Caco-2 (cell line): ENCODE measurements at regions not wholly inside any gene's neighbourhood (a gene's known extent, or its start where the extent isn't known, plus 50 kb on each side); places are given as distances from the start of the nearest gene placed in this dataset.

Experiments used
- BruUV-seq: library from RNA; stranded (reverse); fragments of 400-500 nt; replicated peaks from 2 replicates; lab custom pipeline; 2021; lab: Mats Ljungman, UMichigan
- CTCF ChIA-PET: fragments of 300-600 bp; sonication (Branson Sonifier 250); formaldehyde crosslinking; loops from one replicate; lab custom pipeline; 2022; ENCODE audit warnings: antibody characterized with exemption; lab: Charles Lee
- POLR2A ChIA-PET: fragments of 300-600 bp; sonication (Branson Sonifier 250); formaldehyde crosslinking; loops from one replicate; lab custom pipeline; 2022; ENCODE audit warnings: antibody characterized with exemption; lab: Charles Lee
- DNase-seq, 2 experiments: peaks; one replicate each; pipeline versions ENCODE4 v3.0.0 to v3.0.0-alpha.2; 2020 to 2022
- H3K27me3 ChIP-seq: replicated peaks from 2 replicates; pipeline ENCODE4 v1.6.0; 2011; ENCODE audit warnings: low read length; ENCODE audit not compliant: control insufficient read depth, insufficient read depth
- H3K36me3 ChIP-seq: 2 replicates; pipeline ENCODE4 v1.5.1; 2011; ENCODE audit warnings: low read length; ENCODE audit not compliant: control insufficient read depth, insufficient read depth
- H3K4me1 ChIP-seq: fragments of 250-450 bp; sonication (Bioruptor Pico); 2 replicates; pipeline ENCODE4 v1.5.1; 2020; ENCODE audit warnings: mild to moderate bottlenecking
- H3K4me3 ChIP-seq: 2 replicates; pipeline ENCODE4 v1.5.1; 2011; ENCODE audit warnings: low read depth, mild to moderate bottlenecking, control low read depth, low read length
- H3K9me3 ChIP-seq: fragments of 250-450 bp; sonication (Bioruptor Pico); 2 replicates; pipeline ENCODE4 v1.5.1; 2020; ENCODE audit warnings: mild to moderate bottlenecking, moderate library complexity
- H3K27ac Mint-ChIP-seq: one replicate; pipeline ENCODE4 v1.8.0; 2022; ENCODE audit warnings: mixed read lengths; ENCODE audit not compliant: unreplicated experiment
- H3K27me3 Mint-ChIP-seq: one replicate; pipeline ENCODE4 v1.8.0; 2022; ENCODE audit warnings: mixed read lengths; ENCODE audit not compliant: insufficient read depth, unreplicated experiment
- H3K36me3 Mint-ChIP-seq: one replicate; pipeline ENCODE4 v1.8.0; 2022; ENCODE audit warnings: mild to moderate bottlenecking, mixed read lengths; ENCODE audit not compliant: insufficient read depth, unreplicated experiment
- H3K4me1 Mint-ChIP-seq: one replicate; pipeline ENCODE4 v1.8.0; 2022; ENCODE audit warnings: low read depth, mixed read lengths; ENCODE audit not compliant: unreplicated experiment
- H3K4me3 Mint-ChIP-seq: one replicate; pipeline ENCODE4 v1.8.0; 2022; ENCODE audit warnings: mild to moderate bottlenecking, moderate library complexity, mixed read lengths; ENCODE audit not compliant: unreplicated experiment
- H3K9me3 Mint-ChIP-seq: one replicate; pipeline ENCODE4 v1.8.0; 2022; ENCODE audit warnings: mixed read lengths; ENCODE audit not compliant: unreplicated experiment
- CTCF ChIP-seq, 2 experiments: fragments of 200-600 bp in 1 of 2; IDR thresholded peaks; 1 replicate in 1 of 2; 2 replicates in 1 of 2; pipeline versions ENCODE4 v1.5.1 to v1.8.0; 2011 to 2022; ENCODE audit warnings: antibody characterized with exemption in 1 of 2, control low read depth in 1 of 2, inconsistent platforms in 1 of 2, low read depth in 1 of 2, low read length in 1 of 2, mild to moderate bottlenecking in 1 of 2, moderate library complexity in 1 of 2; ENCODE audit not compliant: insufficient read depth in 1 of 2, severe bottlenecking in 1 of 2, unreplicated experiment in 1 of 2
- intact Hi-C: fragments of 100-400 bp; cut with micrococcal nuclease; formaldehyde crosslinking; loops from one replicate; pipeline ENCODE4 v1.10.0; 2022; ENCODE audit not compliant: unreplicated experiment

- H3K36me3 Mint-ChIP-seq, result peaks cover 35% of the 10 kb centered on the region
- H3K4me1 Mint-ChIP-seq, result peaks cover 59% of the 10 kb centered on the region
- H3K4me3 ChIP-seq, result no peak overlapping the region
- ChIA-PET CTCF (no interaction called here), POLR2A (no interaction called here)
- no peaks in the 10 kb centered on the region for H3K9me3 Mint-ChIP-seq
- peaks cover 2% of the 10 kb centered on the region; the same call in 1 of the 2 replicates for H3K36me3 ChIP-seq
- intact Hi-C loops, result no loop called here
- no TSS peak for BruUV-seq
- no peak for DNase-seq
- H3K27me3 Mint-ChIP-seq, result no peaks in the 10 kb centered on the region
- H3K4me1 ChIP-seq, result peaks cover 67% of the 10 kb centered on the region
- no peak overlapping the region for H3K4me3 Mint-ChIP-seq
- H3K27ac Mint-ChIP-seq, result no peak overlapping the region
- H3K9me3 ChIP-seq, result no peaks in the 10 kb centered on the region
- TF ChIP-seq CTCF (IDR thresholded peaks at IDR 0.05; ENCODE audit: insufficient read depth in 1 of 2, low read depth in 1 of 2, low read length in 1 of 2, severe bottlenecking in 1 of 2, unreplicated experiment in 1 of 2), result no peak
- H3K27me3 ChIP-seq, result no peaks in the 10 kb centered on the region
Observed at GRCh38 chr15:62486041-62486440, 321.0 kb upstream of the C2CD4B start.

GRCh38 chr15:62488387-62488786, 323.3 kb upstream of the C2CD4B start:
- DNase-seq, result no peak
- Histone ChIP-seq H3K4me3 (no peak overlapping the region), H3K36me3 (peaks cover 2% of the 10 kb centered on the region; the same call in 1 of the 2 replicates), H3K4me1 (peaks cover 71% of the 10 kb centered on the region), H3K27me3 (no peaks in the 10 kb centered on the region), H3K9me3 (no peaks in the 10 kb centered on the region)
- Mint-ChIP-seq H3K27ac (peak overlapping the region; percentile 57), H3K36me3 (peaks cover 27% of the 10 kb centered on the region), H3K27me3 (no peaks in the 10 kb centered on the region), H3K4me3 (no peak overlapping the region), H3K9me3 (no peaks in the 10 kb centered on the region), H3K4me1 (peaks cover 65% of the 10 kb centered on the region)
- BruUV-seq, result no TSS peak
- ChIA-PET POLR2A (no interaction called here), CTCF (no interaction called here)
- no peak for TF ChIP-seq CTCF (IDR thresholded peaks at IDR 0.05; ENCODE audit: insufficient read depth in 1 of 2, low read depth in 1 of 2, low read length in 1 of 2, severe bottlenecking in 1 of 2, unreplicated experiment in 1 of 2)
- intact Hi-C loops, result no loop called here

- H3K4me3 Mint-ChIP-seq, result no peak overlapping the region
- TF ChIP-seq CTCF (IDR thresholded peaks at IDR 0.05; ENCODE audit: insufficient read depth in 1 of 2, low read depth in 1 of 2, low read length in 1 of 2, severe bottlenecking in 1 of 2, unreplicated experiment in 1 of 2), result no peak
- H3K27me3 Mint-ChIP-seq, result no peaks in the 10 kb centered on the region
- no peaks in the 10 kb centered on the region for H3K9me3 ChIP-seq
- no peak overlapping the region for H3K4me3 ChIP-seq
- H3K4me1 ChIP-seq, result peaks cover 64% of the 10 kb centered on the region
- peaks cover 16% of the 10 kb centered on the region for H3K36me3 Mint-ChIP-seq
- H3K9me3 Mint-ChIP-seq, result no peaks in the 10 kb centered on the region
- intact Hi-C loops, result no loop called here
- ChIA-PET POLR2A (no interaction called here), CTCF (interaction anchor here (1.0 kb wide), 1 partner anchor 99 kb away, joined by 3 read pairs; no protein-coding TSS in a partner anchor)
- H3K36me3 ChIP-seq, result peaks cover 2% of the 10 kb centered on the region; the same call in 1 of the 2 replicates
- DNase-seq, result peak in 1 of 2 experiments; percentile 26
- peak overlapping the region; percentile 34 for H3K27ac Mint-ChIP-seq
- BruUV-seq, result no TSS peak
- H3K27me3 ChIP-seq, result no peaks in the 10 kb centered on the region
- H3K4me1 Mint-ChIP-seq, result peaks cover 65% of the 10 kb centered on the region
Observed at GRCh38 chr15:62491642-62492041, 326.6 kb upstream of the C2CD4B start.
